ENCODE measurements at regions not wholly inside any gene's neighbourhood (a gene's known extent, or its start where the extent isn't known, plus 50 kb on each side); places are given as distances from the start of the nearest gene placed in this dataset.
"Not testable (repeated sequence)": the region's sequence is repeated elsewhere in the genome, so short reads cannot be mapped to it uniquely, and the experiment has no call there.

GRCh38 chr7:16085780-16086179, 335.6 kb downstream of the CRPPA start:
- not testable (repeated sequence) for TF ChIP-seq CTCF (conservative IDR thresholded peaks at IDR 0.05 in 1 of 2, IDR thresholded peaks at IDR 0.05 in 1 of 2; ENCODE audit: low read depth in 1 of 2, low read length in 2 of 2); EZH2 (IDR thresholded peaks at IDR 0.05; ENCODE audit: low read length, missing control alignments)
